HEK293 (cell line): ENCODE measurements at regions not wholly inside any gene's neighbourhood (a gene's known extent, or its start where the extent isn't known, plus 50 kb on each side); places are given as distances from the start of the nearest gene placed in this dataset.

Experiments used
- CTCF ChIA-PET: fragments of 350-600 bp; formaldehyde crosslinking; extraction: SDS; loops from one replicate; lab custom pipeline; 2021; ENCODE audit warnings: antibody characterized with exemption; lab: Yijun Ruan, JAX
- POLR2A ChIA-PET: fragments of 300-600 bp; formaldehyde crosslinking; extraction: SDS; loops from one replicate; lab custom pipeline; 2020; ENCODE audit warnings: antibody characterized with exemption, inconsistent platforms; lab: Yijun Ruan, JAX
- H3K27ac ChIP-seq: fragments of 200-500 bp; sonication (Bioruptor generic); 2 replicates; pipeline ENCODE4 v1.5.1; 2014; ENCODE audit warnings: low read depth, low read length, control low read depth, inconsistent platforms; ENCODE audit errors: extremely low read depth
- H3K36me3 ChIP-seq, 2 experiments: fragments of 200-500 bp in 1 of 2; sonication (Bioruptor generic) in 1 of 2; 1 replicate in 1 of 2; 2 replicates in 1 of 2; pipeline ENCODE4 v1.5.1; 2014 to 2017; ENCODE audit warnings: inconsistent platforms in 2 of 2, low read length in 2 of 2; ENCODE audit not compliant: control insufficient read depth in 2 of 2, insufficient read depth in 1 of 2
- H3K4me1 ChIP-seq: fragments of 200-500 bp; sonication (Bioruptor generic); 2 replicates; pipeline ENCODE4 v1.5.1; 2014; ENCODE audit warnings: mild to moderate bottlenecking, low read length, inconsistent platforms; ENCODE audit not compliant: control insufficient read depth, insufficient read depth
- H3K4me3 ChIP-seq: 2 replicates; pipeline ENCODE4 v1.5.1; 2011; ENCODE audit warnings: low read depth, mild to moderate bottlenecking, control low read depth, low read length, moderate library complexity
- H3K9me3 ChIP-seq: fragments of 200-500 bp; sonication (Bioruptor generic); 2 replicates; pipeline ENCODE4 v1.5.1; 2014; ENCODE audit warnings: low read depth, low read length, inconsistent platforms; ENCODE audit not compliant: control insufficient read depth, insufficient read depth
- HOXA7 ChIP-seq: sonication (generic); formaldehyde crosslinking; IDR thresholded peaks from 2 replicates; pipeline ENCODE4 v1.8.1; 2022; ENCODE audit warnings: missing genetic modification reagents, borderline replicate concordance
- HOXD13 ChIP-seq: sonication (generic); formaldehyde crosslinking; IDR thresholded peaks from 2 replicates; pipeline ENCODE4 v1.8.0; 2022; ENCODE audit warnings: missing genetic modification reagents, borderline replicate concordance
- KLF8 ChIP-seq: fragments of 450-650 bp; formaldehyde crosslinking; IDR thresholded peaks from 2 replicates; pipeline ENCODE4 v1.5.1; 2016; ENCODE audit warnings: missing biosample characterization, missing genetic modification characterization
- KLF9 ChIP-seq: fragments of 450-650 bp; formaldehyde crosslinking; IDR thresholded peaks from 2 replicates; pipeline ENCODE4 v1.5.1; 2016; ENCODE audit warnings: missing biosample characterization, missing genetic modification characterization, low read depth
- MYNN ChIP-seq: fragments of 450-650 bp; formaldehyde crosslinking; IDR thresholded peaks from 2 replicates; pipeline ENCODE4 v1.5.1; 2016; ENCODE audit warnings: missing biosample characterization, missing genetic modification characterization, borderline replicate concordance
- OSR2 ChIP-seq: fragments of 450-650 bp; formaldehyde crosslinking; IDR thresholded peaks from 2 replicates; pipeline ENCODE4 v1.5.1; 2016; ENCODE audit warnings: missing biosample characterization, missing genetic modification characterization
- SALL2 ChIP-seq: fragments of 450-650 bp; formaldehyde crosslinking; IDR thresholded peaks from 2 replicates; pipeline ENCODE4 v1.5.0; 2017; ENCODE audit warnings: missing biosample characterization, mild to moderate bottlenecking, missing genetic modification characterization, borderline replicate concordance
- SETDB1 ChIP-seq: IDR thresholded peaks from one replicate; pipeline ENCODE4 v1.6.1; 2017; ENCODE audit warnings: mild to moderate bottlenecking, low read length, moderate library complexity, mixed read lengths; ENCODE audit not compliant: insufficient read length
- ZBTB1 ChIP-seq: fragments of 450-650 bp; formaldehyde crosslinking; IDR thresholded peaks from 2 replicates; pipeline ENCODE4 v1.5.1; 2016; ENCODE audit warnings: missing biosample characterization, missing genetic modification characterization
- ZBTB7A ChIP-seq: fragments of 450-650 bp; formaldehyde crosslinking; IDR thresholded peaks from 2 replicates; pipeline ENCODE4 v1.5.1; 2016; ENCODE audit warnings: low read depth, missing biosample characterization, missing genetic modification characterization
- ZFP37 ChIP-seq: fragments of 450-650 bp; formaldehyde crosslinking; IDR thresholded peaks from 2 replicates; pipeline ENCODE4 v1.5.1; 2016; ENCODE audit warnings: missing biosample characterization, missing genetic modification characterization
- ZNF112 ChIP-seq: fragments of 450-650 bp; formaldehyde crosslinking; IDR thresholded peaks from 2 replicates; pipeline ENCODE4 v1.5.0; 2017; ENCODE audit warnings: missing biosample characterization, missing genetic modification characterization
- ZNF138 ChIP-seq: fragments of 450-650 bp; formaldehyde crosslinking; IDR thresholded peaks from 2 replicates; pipeline ENCODE4 v1.5.1; 2016; ENCODE audit warnings: missing biosample characterization, missing genetic modification characterization, borderline replicate concordance
- ZNF184 ChIP-seq: fragments of 450-650 bp; IDR thresholded peaks from 2 replicates; pipeline ENCODE4 v1.5.1; 2018; ENCODE audit warnings: missing biosample characterization, mild to moderate bottlenecking, missing genetic modification characterization
- ZNF292 ChIP-seq: fragments of 450-650 bp; formaldehyde crosslinking; IDR thresholded peaks from 2 replicates; pipeline ENCODE4 v1.5.1; 2016; ENCODE audit warnings: low read depth, missing biosample characterization, missing genetic modification characterization, borderline replicate concordance
- ZNF341 ChIP-seq: fragments of 450-650 bp; formaldehyde crosslinking; IDR thresholded peaks from 2 replicates; pipeline ENCODE4; 2016; ENCODE audit warnings: low read depth, missing biosample characterization, missing genetic modification characterization
- ZNF37A ChIP-seq: fragments of 450-650 bp; IDR thresholded peaks from 2 replicates; pipeline ENCODE4 v1.5.1; 2018; ENCODE audit warnings: missing biosample characterization, missing genetic modification characterization
- ZNF530 ChIP-seq: fragments of 450-650 bp; formaldehyde crosslinking; IDR thresholded peaks from 2 replicates; pipeline ENCODE4 v1.5.1; 2016; ENCODE audit warnings: low read depth, missing biosample characterization, missing genetic modification characterization
- ZNF544 ChIP-seq: fragments of 450-650 bp; formaldehyde crosslinking; IDR thresholded peaks from 2 replicates; pipeline ENCODE4 v1.5.0; 2017; ENCODE audit warnings: missing biosample characterization, missing genetic modification characterization
- ZNF600 ChIP-seq: fragments of 450-650 bp; formaldehyde crosslinking; IDR thresholded peaks from 2 replicates; pipeline ENCODE4 v1.5.1; 2016; ENCODE audit warnings: missing biosample characterization, missing genetic modification characterization
- ZNF621 ChIP-seq: fragments of 450-650 bp; formaldehyde crosslinking; IDR thresholded peaks from 2 replicates; pipeline ENCODE4 v1.5.1; 2017; ENCODE audit warnings: missing biosample characterization, missing genetic modification characterization
- ZNF660 ChIP-seq: fragments of 450-650 bp; IDR thresholded peaks from 2 replicates; pipeline ENCODE4 v1.5.1; 2018; ENCODE audit warnings: missing biosample characterization, mild to moderate bottlenecking, missing genetic modification characterization
- ZSCAN16 ChIP-seq: fragments of 450-650 bp; formaldehyde crosslinking; IDR thresholded peaks from 2 replicates; pipeline ENCODE4 v1.5.1; 2016; ENCODE audit warnings: missing biosample characterization, missing genetic modification characterization
- ZSCAN30 ChIP-seq: fragments of 450-650 bp; IDR thresholded peaks from 2 replicates; pipeline ENCODE4 v1.5.1; 2018; ENCODE audit warnings: missing biosample characterization, mild to moderate bottlenecking, missing genetic modification characterization, moderate library complexity
- ZXDB ChIP-seq: fragments of 450-650 bp; formaldehyde crosslinking; IDR thresholded peaks from 2 replicates; pipeline ENCODE4 v1.5.1; 2016; ENCODE audit warnings: missing biosample characterization, missing genetic modification characterization
- TF ChIP-seq, protein P1 (sequence below): fragments of 450-650 bp; formaldehyde crosslinking; IDR thresholded peaks from 2 replicates; pipeline ENCODE4 v1.5.1; 2016; ENCODE audit warnings: missing biosample characterization, missing genetic modification characterization
- TF ChIP-seq, protein P2 (sequence below): fragments of 450-650 bp; formaldehyde crosslinking; IDR thresholded peaks from 2 replicates; pipeline ENCODE4 v1.5.1; 2016; ENCODE audit warnings: missing biosample characterization, missing genetic modification characterization, borderline replicate concordance

DNA sequence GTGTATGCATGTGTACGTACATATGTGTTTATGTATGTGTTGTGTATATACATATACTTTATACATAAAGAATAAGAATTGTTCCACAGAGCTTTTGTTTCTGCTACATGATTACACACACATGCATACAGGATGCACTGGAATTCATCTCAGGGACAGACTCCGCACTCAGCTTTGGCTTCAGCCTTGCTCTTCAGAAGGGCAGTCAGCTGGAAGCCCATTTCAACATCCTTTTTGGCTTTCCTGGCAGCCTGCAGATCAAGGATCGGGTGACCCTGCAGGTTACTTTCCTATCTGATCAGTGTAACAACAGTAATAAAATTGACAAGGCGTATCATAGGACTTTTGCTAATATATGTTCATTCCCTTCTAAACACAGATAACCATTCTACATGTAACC, 144.1 kb upstream of the COPS8 start:
- POLR2A ChIA-PET = no interaction called here
- no peaks in the 10 kb centered on the region for H3K36me3 ChIP-seq
- no peaks in the 10 kb centered on the region for H3K9me3 ChIP-seq
- no peak overlapping the region for H3K27ac ChIP-seq
- CTCF ChIA-PET = interaction anchor here (0.6 kb wide), 1 partner anchor 22 kb away, joined by 4 read pairs; no protein-coding TSS in a partner anchor
- H3K4me1 ChIP-seq = no peaks in the 10 kb centered on the region
- H3K4me3 ChIP-seq = no peak overlapping the region
- TF ChIP-seq ZNF138 = no peak
- no peak for TF ChIP-seq HOXA7
- TF ChIP-seq OSR2 (tag by site-specific recombination) = no peak
- no peak for TF ChIP-seq ZXDB (tag by site-specific recombination)

DNA sequence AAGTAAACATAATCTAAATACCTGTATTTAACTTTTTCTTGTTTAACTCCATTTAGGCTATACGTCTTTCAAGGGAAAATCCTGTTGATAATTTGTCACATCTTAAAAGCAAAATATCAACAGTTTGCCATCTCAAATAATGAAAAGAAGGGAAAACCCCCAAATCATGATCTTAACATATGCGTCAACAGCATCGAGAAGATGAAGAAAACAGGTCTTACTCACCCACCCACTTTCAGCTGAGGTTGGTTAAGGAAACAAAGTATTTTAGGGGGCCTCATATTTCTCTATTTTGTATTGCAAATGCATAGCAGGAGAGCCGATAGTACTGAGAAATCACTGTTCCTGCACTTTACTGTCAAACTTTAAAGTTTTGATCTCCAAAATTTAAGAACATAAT, 143.1 kb upstream of the COPS8 start:
- CTCF ChIA-PET = interaction anchor here (0.6 kb wide), 1 partner anchor 10 kb away, joined by 3 read pairs; no protein-coding TSS in a partner anchor

GRCh38 chr2:236943068-236943467, 142.6 kb upstream of the COPS8 start:
- no peaks in the 10 kb centered on the region for H3K4me1 ChIP-seq
- TF ChIP-seq ZNF621 (tag by site-specific recombination) (no peak), SALL2 (no peak), ZSCAN16 (tag by site-specific recombination) (no peak), SETDB1 (no peak), ZNF112 (tag by site-specific recombination) (no peak), ZNF600 (tag by site-specific recombination) (no peak), ZNF660 (tag by site-specific recombination) (no peak), ZBTB1 (no peak), ZSCAN30 (tag by site-specific recombination) (no peak), MYNN (tag by site-specific recombination) (no peak)
- H3K4me3 ChIP-seq = no peak overlapping the region
- no peaks in the 10 kb centered on the region for H3K36me3 ChIP-seq
- ChIA-PET POLR2A (no interaction called here), CTCF (no interaction called here)
- no peak overlapping the region for H3K27ac ChIP-seq
- H3K9me3 ChIP-seq = no peaks in the 10 kb centered on the region

More for the DNA sequence above, 143.1 kb upstream of the COPS8 start:
- Histone ChIP-seq H3K4me3 (no peak overlapping the region), H3K36me3 (no peaks in the 10 kb centered on the region), H3K9me3 (no peaks in the 10 kb centered on the region), H3K4me1 (no peaks in the 10 kb centered on the region), H3K27ac (no peak overlapping the region)
- POLR2A ChIA-PET = no interaction called here
- TF ChIP-seq MYNN (tag by site-specific recombination) (no peak), ZNF544 (tag by site-specific recombination) (no peak), ZBTB7A (tag by site-specific recombination) (no peak), ZNF184 (tag by site-specific recombination) (no peak), HOXD13 (CRISPR knock-in tag) (no peak), ZNF530 (no peak), KLF8 (tag by site-specific recombination) (no peak), KLF9 (tag by site-specific recombination) (no peak), ZFP37 (tag by site-specific recombination) (no peak), ZNF341 (tag by site-specific recombination) (no peak), ZNF37A (tag by site-specific recombination) (no peak), ZNF292 (tag by site-specific recombination) (no peak)
- TF ChIP-seq, protein P1, sequence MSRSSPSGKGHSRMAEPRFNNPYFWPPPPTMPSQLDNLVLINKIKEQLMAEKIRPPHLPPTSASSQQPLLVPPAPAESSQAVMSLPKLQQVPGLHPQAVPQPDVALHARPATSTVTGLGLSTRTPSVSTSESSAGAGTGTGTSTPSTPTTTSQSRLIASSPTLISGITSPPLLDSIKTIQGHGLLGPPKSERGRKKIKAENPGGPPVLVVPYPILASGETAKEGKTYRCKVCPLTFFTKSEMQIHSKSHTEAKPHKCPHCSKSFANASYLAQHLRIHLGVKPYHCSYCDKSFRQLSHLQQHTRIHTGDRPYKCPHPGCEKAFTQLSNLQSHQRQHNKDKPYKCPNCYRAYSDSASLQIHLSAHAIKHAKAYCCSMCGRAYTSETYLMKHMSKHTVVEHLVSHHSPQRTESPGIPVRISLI (tag by site-specific recombination) = no peak
- TF ChIP-seq, protein P2, sequence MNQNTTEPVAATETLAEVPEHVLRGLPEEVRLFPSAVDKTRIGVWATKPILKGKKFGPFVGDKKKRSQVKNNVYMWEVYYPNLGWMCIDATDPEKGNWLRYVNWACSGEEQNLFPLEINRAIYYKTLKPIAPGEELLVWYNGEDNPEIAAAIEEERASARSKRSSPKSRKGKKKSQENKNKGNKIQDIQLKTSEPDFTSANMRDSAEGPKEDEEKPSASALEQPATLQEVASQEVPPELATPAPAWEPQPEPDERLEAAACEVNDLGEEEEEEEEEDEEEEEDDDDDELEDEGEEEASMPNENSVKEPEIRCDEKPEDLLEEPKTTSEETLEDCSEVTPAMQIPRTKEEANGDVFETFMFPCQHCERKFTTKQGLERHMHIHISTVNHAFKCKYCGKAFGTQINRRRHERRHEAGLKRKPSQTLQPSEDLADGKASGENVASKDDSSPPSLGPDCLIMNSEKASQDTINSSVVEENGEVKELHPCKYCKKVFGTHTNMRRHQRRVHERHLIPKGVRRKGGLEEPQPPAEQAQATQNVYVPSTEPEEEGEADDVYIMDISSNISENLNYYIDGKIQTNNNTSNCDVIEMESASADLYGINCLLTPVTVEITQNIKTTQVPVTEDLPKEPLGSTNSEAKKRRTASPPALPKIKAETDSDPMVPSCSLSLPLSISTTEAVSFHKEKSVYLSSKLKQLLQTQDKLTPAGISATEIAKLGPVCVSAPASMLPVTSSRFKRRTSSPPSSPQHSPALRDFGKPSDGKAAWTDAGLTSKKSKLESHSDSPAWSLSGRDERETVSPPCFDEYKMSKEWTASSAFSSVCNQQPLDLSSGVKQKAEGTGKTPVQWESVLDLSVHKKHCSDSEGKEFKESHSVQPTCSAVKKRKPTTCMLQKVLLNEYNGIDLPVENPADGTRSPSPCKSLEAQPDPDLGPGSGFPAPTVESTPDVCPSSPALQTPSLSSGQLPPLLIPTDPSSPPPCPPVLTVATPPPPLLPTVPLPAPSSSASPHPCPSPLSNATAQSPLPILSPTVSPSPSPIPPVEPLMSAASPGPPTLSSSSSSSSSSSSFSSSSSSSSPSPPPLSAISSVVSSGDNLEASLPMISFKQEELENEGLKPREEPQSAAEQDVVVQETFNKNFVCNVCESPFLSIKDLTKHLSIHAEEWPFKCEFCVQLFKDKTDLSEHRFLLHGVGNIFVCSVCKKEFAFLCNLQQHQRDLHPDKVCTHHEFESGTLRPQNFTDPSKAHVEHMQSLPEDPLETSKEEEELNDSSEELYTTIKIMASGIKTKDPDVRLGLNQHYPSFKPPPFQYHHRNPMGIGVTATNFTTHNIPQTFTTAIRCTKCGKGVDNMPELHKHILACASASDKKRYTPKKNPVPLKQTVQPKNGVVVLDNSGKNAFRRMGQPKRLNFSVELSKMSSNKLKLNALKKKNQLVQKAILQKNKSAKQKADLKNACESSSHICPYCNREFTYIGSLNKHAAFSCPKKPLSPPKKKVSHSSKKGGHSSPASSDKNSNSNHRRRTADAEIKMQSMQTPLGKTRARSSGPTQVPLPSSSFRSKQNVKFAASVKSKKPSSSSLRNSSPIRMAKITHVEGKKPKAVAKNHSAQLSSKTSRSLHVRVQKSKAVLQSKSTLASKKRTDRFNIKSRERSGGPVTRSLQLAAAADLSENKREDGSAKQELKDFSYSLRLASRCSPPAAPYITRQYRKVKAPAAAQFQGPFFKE (tag by site-specific recombination) = no peak
